Neural cell (in vitro differentiated cells): ENCODE measurements at regions not wholly inside any gene's neighbourhood (a gene's known extent, or its start where the extent isn't known, plus 50 kb on each side); places are given as distances from the start of the nearest gene placed in this dataset.

Source experiments
- EP300 ChIP-seq: fragments of 450-650 bp; conservative IDR thresholded peaks from 2 replicates; pipeline ENCODE4 v1.6.1; 2014; ENCODE audit warnings: antibody characterized with exemption, mild to moderate bottlenecking, moderate library complexity; ENCODE audit not compliant: poor library complexity, severe bottlenecking
- EZH2 ChIP-seq: fragments of 200-600, 300-800 bp; shearing (Covaris generic), sonication (generic); IDR thresholded peaks from 2 replicates; pipeline ENCODE4 v1.6.1; 2014; ENCODE audit warnings: antibody characterized with exemption, low read length, borderline replicate concordance, mild to moderate bottlenecking; ENCODE audit not compliant: insufficient read depth, poor library complexity, severe bottlenecking
- MXI1 ChIP-seq: fragments of 450-650 bp; conservative IDR thresholded peaks from 2 replicates; pipeline ENCODE4 v1.6.1; 2014; ENCODE audit warnings: antibody characterized with exemption, mild to moderate bottlenecking; ENCODE audit not compliant: poor library complexity, severe bottlenecking
- POLR2AphosphoS5 ChIP-seq: IDR thresholded peaks from 2 replicates; pipeline ENCODE4 v1.6.1; 2012
- TF ChIP-seq, protein P1 (sequence below): fragments of 450-650 bp; IDR thresholded peaks from 2 replicates; pipeline ENCODE4 v1.5.1; 2014; ENCODE audit warnings: antibody characterized with exemption, mild to moderate bottlenecking, moderate library complexity; ENCODE audit not compliant: poor library complexity, severe bottlenecking
- TF ChIP-seq, protein P2 (sequence below): IDR thresholded peaks from 2 replicates; pipeline ENCODE4 v1.6.1; 2012; ENCODE audit warnings: borderline replicate concordance

DNA sequence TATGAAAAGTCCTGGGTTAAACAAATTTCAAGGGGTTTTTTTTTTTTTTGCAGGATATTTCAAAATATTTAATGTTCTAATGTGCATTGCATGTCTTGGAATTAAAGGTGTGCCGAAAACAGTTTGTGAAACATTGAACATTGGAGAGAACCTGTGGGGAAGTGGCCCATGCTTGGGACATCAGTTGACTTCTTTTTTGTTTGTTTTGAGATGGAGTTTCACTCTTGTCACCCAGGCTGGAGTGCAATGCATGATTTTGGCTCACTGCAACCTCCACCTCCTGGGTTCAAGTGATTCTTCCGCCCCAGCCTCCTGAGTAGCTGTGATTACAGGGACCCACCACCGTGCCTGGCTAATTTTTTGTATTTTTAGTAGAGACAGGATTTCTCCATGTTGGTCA lies 71.0 kb upstream of the RAPH1 start:
- TF ChIP-seq EP300 (no peak), EZH2 (no peak), POLR2AphosphoS5 (no peak), MXI1 (no peak)
- TF ChIP-seq, protein P1, sequence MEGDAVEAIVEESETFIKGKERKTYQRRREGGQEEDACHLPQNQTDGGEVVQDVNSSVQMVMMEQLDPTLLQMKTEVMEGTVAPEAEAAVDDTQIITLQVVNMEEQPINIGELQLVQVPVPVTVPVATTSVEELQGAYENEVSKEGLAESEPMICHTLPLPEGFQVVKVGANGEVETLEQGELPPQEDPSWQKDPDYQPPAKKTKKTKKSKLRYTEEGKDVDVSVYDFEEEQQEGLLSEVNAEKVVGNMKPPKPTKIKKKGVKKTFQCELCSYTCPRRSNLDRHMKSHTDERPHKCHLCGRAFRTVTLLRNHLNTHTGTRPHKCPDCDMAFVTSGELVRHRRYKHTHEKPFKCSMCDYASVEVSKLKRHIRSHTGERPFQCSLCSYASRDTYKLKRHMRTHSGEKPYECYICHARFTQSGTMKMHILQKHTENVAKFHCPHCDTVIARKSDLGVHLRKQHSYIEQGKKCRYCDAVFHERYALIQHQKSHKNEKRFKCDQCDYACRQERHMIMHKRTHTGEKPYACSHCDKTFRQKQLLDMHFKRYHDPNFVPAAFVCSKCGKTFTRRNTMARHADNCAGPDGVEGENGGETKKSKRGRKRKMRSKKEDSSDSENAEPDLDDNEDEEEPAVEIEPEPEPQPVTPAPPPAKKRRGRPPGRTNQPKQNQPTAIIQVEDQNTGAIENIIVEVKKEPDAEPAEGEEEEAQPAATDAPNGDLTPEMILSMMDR: no peak
- TF ChIP-seq, protein P2, sequence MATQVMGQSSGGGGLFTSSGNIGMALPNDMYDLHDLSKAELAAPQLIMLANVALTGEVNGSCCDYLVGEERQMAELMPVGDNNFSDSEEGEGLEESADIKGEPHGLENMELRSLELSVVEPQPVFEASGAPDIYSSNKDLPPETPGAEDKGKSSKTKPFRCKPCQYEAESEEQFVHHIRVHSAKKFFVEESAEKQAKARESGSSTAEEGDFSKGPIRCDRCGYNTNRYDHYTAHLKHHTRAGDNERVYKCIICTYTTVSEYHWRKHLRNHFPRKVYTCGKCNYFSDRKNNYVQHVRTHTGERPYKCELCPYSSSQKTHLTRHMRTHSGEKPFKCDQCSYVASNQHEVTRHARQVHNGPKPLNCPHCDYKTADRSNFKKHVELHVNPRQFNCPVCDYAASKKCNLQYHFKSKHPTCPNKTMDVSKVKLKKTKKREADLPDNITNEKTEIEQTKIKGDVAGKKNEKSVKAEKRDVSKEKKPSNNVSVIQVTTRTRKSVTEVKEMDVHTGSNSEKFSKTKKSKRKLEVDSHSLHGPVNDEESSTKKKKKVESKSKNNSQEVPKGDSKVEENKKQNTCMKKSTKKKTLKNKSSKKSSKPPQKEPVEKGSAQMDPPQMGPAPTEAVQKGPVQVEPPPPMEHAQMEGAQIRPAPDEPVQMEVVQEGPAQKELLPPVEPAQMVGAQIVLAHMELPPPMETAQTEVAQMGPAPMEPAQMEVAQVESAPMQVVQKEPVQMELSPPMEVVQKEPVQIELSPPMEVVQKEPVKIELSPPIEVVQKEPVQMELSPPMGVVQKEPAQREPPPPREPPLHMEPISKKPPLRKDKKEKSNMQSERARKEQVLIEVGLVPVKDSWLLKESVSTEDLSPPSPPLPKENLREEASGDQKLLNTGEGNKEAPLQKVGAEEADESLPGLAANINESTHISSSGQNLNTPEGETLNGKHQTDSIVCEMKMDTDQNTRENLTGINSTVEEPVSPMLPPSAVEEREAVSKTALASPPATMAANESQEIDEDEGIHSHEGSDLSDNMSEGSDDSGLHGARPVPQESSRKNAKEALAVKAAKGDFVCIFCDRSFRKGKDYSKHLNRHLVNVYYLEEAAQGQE: no peak
